WERI-Rb-1 (cell line): ENCODE measurements at regions not wholly inside any gene's neighbourhood (a gene's known extent, or its start where the extent isn't known, plus 50 kb on each side); places are given as distances from the start of the nearest gene placed in this dataset.
"Not testable (repeated sequence)": the region's sequence is repeated elsewhere in the genome, so short reads cannot be mapped to it uniquely, and the experiment has no call there.

ENCODE experiments used
- DNase-seq: peaks from one replicate; pipeline ENCODE4 v3.0.0-alpha.2; 2020
- H3K27ac ChIP-seq: fragments of 250-450 bp; sonication (Bioruptor Pico); 2 replicates; pipeline ENCODE4 v1.5.1; 2020; ENCODE audit warnings: mild to moderate bottlenecking, moderate library complexity
- H3K27me3 ChIP-seq: fragments of 250-450 bp; sonication (Bioruptor Pico); 2 replicates; pipeline ENCODE4 v1.5.1; 2021; ENCODE audit warnings: mild to moderate bottlenecking, low read depth, moderate library complexity; ENCODE audit not compliant: insufficient read depth, severe bottlenecking
- H3K36me3 ChIP-seq: fragments of 250-450 bp; sonication (Bioruptor Pico); 2 replicates; pipeline ENCODE4 v1.5.1; 2020; ENCODE audit warnings: mild to moderate bottlenecking, moderate library complexity
- H3K4me3 ChIP-seq: 2 replicates; pipeline ENCODE4 v1.5.1; 2011; ENCODE audit warnings: low read depth, mild to moderate bottlenecking, control low read depth, low read length
- H3K9me3 ChIP-seq: fragments of 250-450 bp; sonication (Bioruptor Pico); 2 replicates; pipeline ENCODE4 v1.5.1; 2021; ENCODE audit warnings: mild to moderate bottlenecking, moderate library complexity; ENCODE audit not compliant: severe bottlenecking
- CTCF ChIP-seq: IDR thresholded peaks from 2 replicates; pipeline ENCODE4 v1.5.1; 2011; ENCODE audit warnings: low read depth, mild to moderate bottlenecking, control low read depth, inconsistent platforms, low read length

GRCh38 chr11:59025097-59025496, 61.0 kb upstream of the GLYATL1B start:
- Histone ChIP-seq H3K27ac (no peak overlapping the region), H3K27me3 (peaks cover 29% of the 10 kb centered on the region), H3K4me3 (no peak overlapping the region), H3K36me3 (no peaks in the 10 kb centered on the region), H3K9me3 (no peaks in the 10 kb centered on the region)
- no peak for TF ChIP-seq CTCF
- no peak for DNase-seq

GRCh38 chr11:59028105-59028504, 58.0 kb upstream of the GLYATL1B start:
- H3K27me3 ChIP-seq: peaks cover 24% of the 10 kb centered on the region
- no peak for DNase-seq
- H3K4me3 ChIP-seq: no peak overlapping the region
- H3K9me3 ChIP-seq: no peaks in the 10 kb centered on the region
- no peak overlapping the region for H3K27ac ChIP-seq
- H3K36me3 ChIP-seq: no peaks in the 10 kb centered on the region
- no peak for TF ChIP-seq CTCF

GRCh38 chr11:59029366-59029889, 56.7 kb upstream of the GLYATL1B start:
- Histone ChIP-seq H3K36me3 (no peaks in the 10 kb centered on the region), H3K27me3 (peaks cover 15% of the 10 kb centered on the region), H3K9me3 (no peaks in the 10 kb centered on the region), H3K4me3 (no peak overlapping the region), H3K27ac (no peak overlapping the region)
- DNase-seq: no peak
- no peak for TF ChIP-seq CTCF

GRCh38 chr11:59030037-59030436, 56.1 kb upstream of the GLYATL1B start:
- no peak overlapping the region for H3K27ac ChIP-seq
- DNase-seq: no peak
- H3K9me3 ChIP-seq: no peaks in the 10 kb centered on the region
- H3K36me3 ChIP-seq: no peaks in the 10 kb centered on the region
- H3K4me3 ChIP-seq: no peak overlapping the region
- H3K27me3 ChIP-seq: peaks cover 11% of the 10 kb centered on the region
- no peak for TF ChIP-seq CTCF

- not testable (repeated sequence) for H3K4me3 ChIP-seq, H3K27ac ChIP-seq, DNase-seq, H3K9me3 ChIP-seq, H3K27me3 ChIP-seq, H3K36me3 ChIP-seq
Measured at GRCh38 chr11:59031746-59032145, 54.4 kb upstream of the GLYATL1B start.
